Spinal cord (tissue), 9 donors: ENCODE measurements at regions not wholly inside any gene's neighbourhood (a gene's known extent, or its start where the extent isn't known, plus 50 kb on each side); places are given as distances from the start of the nearest gene placed in this dataset.
"Not testable (repeated sequence)": the region's sequence is repeated elsewhere in the genome, so short reads cannot be mapped to it uniquely, and the experiment has no call there.

Experiments used
- DNase-seq, 6 donors: peaks; one replicate each; pipeline versions ENCODE4 v3.0.0 to v3.0.0-alpha.2; 2013 to 2015; ENCODE audit warnings: low spot score in 6 of 6, low read depth in 4 of 6
- H3K27ac ChIP-seq: one replicate; pipeline ENCODE4 v1.5.1; 2013; ENCODE audit warnings: low read depth, low read length, control low read depth
- H3K27me3 ChIP-seq: one replicate; pipeline ENCODE4 v1.6.1; 2013; ENCODE audit warnings: low read length; ENCODE audit not compliant: control insufficient read depth, insufficient read depth
- H3K36me3 ChIP-seq: one replicate; pipeline ENCODE4 v1.6.1; 2013; ENCODE audit warnings: low read length; ENCODE audit not compliant: control insufficient read depth, insufficient read depth
- H3K4me1 ChIP-seq: one replicate; pipeline ENCODE4 v1.6.1; 2013; ENCODE audit warnings: low read length; ENCODE audit not compliant: control insufficient read depth, insufficient read depth
- H3K4me3 ChIP-seq: one replicate; pipeline ENCODE4 v1.5.1; 2013; ENCODE audit warnings: low read depth, low read length, control low read depth
- H3K9me3 ChIP-seq: one replicate; pipeline ENCODE4 v1.6.1; 2013; ENCODE audit warnings: low read length; ENCODE audit not compliant: control insufficient read depth, insufficient read depth
- WGBS: methylation state at CpG from one replicate; pipeline ENCODE4 v1.1.5; 2013; ENCODE audit warnings: missing lambda C conversion rate; ENCODE audit not compliant: insufficient coverage; 5-methylcytosine and 5-hydroxymethylcytosine counted together
- donor health status: healthy.

- Histone ChIP-seq H3K36me3 (no peaks in the 10 kb centered on the region), H3K27me3 (no peaks in the 10 kb centered on the region), H3K4me3 (no peak overlapping the region), H3K4me1 (peaks cover 34% of the 10 kb centered on the region), H3K27ac (no peak overlapping the region), H3K9me3 (no peaks in the 10 kb centered on the region)
- DNase-seq: no peak
- 90% methylated on average over 9 of the region's 10 CpGs for WGBS
Measured at GRCh38 chr19:30066781-30067759, 125.0 kb downstream of the URI1 start.

GRCh38 chr19:30067956-30068506 is 126.0 kb downstream of the URI1 start:
- not testable (repeated sequence) for DNase-seq, H3K9me3 ChIP-seq, H3K27me3 ChIP-seq, H3K4me3 ChIP-seq, H3K36me3 ChIP-seq, H3K27ac ChIP-seq
- H3K4me1 ChIP-seq: peaks cover 35% of the 10 kb centered on the region
- WGBS: 86% methylated on average over 2 of the region's 2 CpGs

- H3K36me3 ChIP-seq: no peaks in the 10 kb centered on the region
- WGBS: 100% methylated on average over 1 of the region's 2 CpGs
- H3K4me3 ChIP-seq: no peak overlapping the region
- no peaks in the 10 kb centered on the region for H3K27me3 ChIP-seq
- no peak overlapping the region for H3K27ac ChIP-seq
- peaks cover 35% of the 10 kb centered on the region for H3K4me1 ChIP-seq
- no peak for DNase-seq
- H3K9me3 ChIP-seq: no peaks in the 10 kb centered on the region
Measured at GRCh38 chr19:30068528-30069395, 126.7 kb downstream of the URI1 start.

- Histone ChIP-seq H3K4me1 (peaks cover 28% of the 10 kb centered on the region), H3K27me3 (no peaks in the 10 kb centered on the region), H3K4me3 (no peak overlapping the region), H3K36me3 (no peaks in the 10 kb centered on the region), H3K27ac (no peak overlapping the region), H3K9me3 (no peaks in the 10 kb centered on the region)
- DNase-seq: no peak
- 91% methylated on average over 7 of the region's 8 CpGs for WGBS
Measured at GRCh38 chr19:30069535-30070197, 127.6 kb downstream of the URI1 start.

- no peak overlapping the region for H3K4me3 ChIP-seq
- no peaks in the 10 kb centered on the region for H3K9me3 ChIP-seq
- WGBS: 44% methylated on average over 21 of the region's 29 CpGs
- peaks cover 23% of the 10 kb centered on the region for H3K4me1 ChIP-seq
- DNase-seq: no peak
- no peaks in the 10 kb centered on the region for H3K36me3 ChIP-seq
- H3K27ac ChIP-seq: no peak overlapping the region
- no peaks in the 10 kb centered on the region for H3K27me3 ChIP-seq
Measured at GRCh38 chr19:30070198-30070967, 128.3 kb downstream of the URI1 start.

GRCh38 chr19:30070968-30071632 is 129.1 kb downstream of the URI1 start:
- Histone ChIP-seq H3K36me3 (no peaks in the 10 kb centered on the region), H3K4me3 (no peak overlapping the region), H3K9me3 (no peaks in the 10 kb centered on the region), H3K27me3 (no peaks in the 10 kb centered on the region), H3K27ac (no peak overlapping the region), H3K4me1 (peaks cover 23% of the 10 kb centered on the region)
- peak in 2 of 6 donors; percentile 52 to 67 for DNase-seq
- WGBS: 44% methylated on average over 19 of the region's 26 CpGs

- Histone ChIP-seq H3K36me3 (no peaks in the 10 kb centered on the region), H3K27ac (no peak overlapping the region), H3K4me3 (no peak overlapping the region), H3K9me3 (no peaks in the 10 kb centered on the region), H3K4me1 (peaks cover 23% of the 10 kb centered on the region), H3K27me3 (no peaks in the 10 kb centered on the region)
- WGBS: 92% methylated on average over 12 of the region's 15 CpGs
- no peak for DNase-seq
Measured at GRCh38 chr19:30071871-30072270, 129.8 kb downstream of the URI1 start.

GRCh38 chr19:30073152-30074000 is 131.3 kb downstream of the URI1 start:
- Histone ChIP-seq H3K27ac (no peak overlapping the region), H3K4me3 (no peak overlapping the region), H3K9me3 (no peaks in the 10 kb centered on the region), H3K36me3 (no peaks in the 10 kb centered on the region), H3K4me1 (peaks cover 23% of the 10 kb centered on the region), H3K27me3 (no peaks in the 10 kb centered on the region)
- 89% methylated on average over 15 of the region's 16 CpGs for WGBS
- DNase-seq: no peak
